ENCODE measurements at regions not wholly inside any gene's neighbourhood (a gene's known extent, or its start where the extent isn't known, plus 50 kb on each side); places are given as distances from the start of the nearest gene placed in this dataset.

DNA sequence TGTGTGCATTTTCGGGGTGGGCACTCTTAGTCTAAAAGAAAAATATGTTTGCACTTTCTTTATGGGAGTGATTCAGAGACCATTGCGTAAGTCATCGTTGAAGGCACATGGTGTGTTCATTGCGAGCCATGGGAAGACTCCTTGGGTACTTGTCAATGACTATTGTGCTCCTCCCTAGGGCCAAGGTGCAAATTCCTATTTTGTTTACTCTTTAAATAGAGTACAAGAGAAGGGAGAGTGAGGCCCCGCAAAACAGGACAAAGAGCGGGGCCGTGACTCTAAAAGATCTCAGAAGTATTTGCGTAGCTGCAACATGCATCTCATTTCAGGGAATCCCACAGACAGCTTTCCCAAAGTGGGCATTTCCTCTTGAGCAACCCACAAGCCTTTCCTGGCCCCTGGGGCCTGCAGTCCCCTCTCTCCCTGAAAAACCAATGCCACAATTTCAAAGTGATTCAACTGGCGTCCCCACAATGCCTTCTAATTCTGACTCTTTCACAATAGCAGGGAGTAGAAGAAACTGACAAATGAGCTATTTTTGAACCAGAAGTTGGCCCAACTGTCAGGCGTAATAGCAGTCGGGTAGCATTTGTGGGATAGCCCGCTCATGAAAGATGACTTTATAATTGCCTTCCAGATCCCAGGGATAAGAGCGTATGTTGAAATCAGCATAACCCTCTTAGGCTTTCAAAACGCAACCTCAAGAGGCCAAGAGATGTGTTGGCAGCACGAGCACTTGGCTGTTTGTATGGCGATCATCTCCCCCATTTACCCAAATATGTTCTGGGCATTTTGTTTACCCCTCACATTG lies 277.9 kb upstream of the BMP2 start (continued):
- TF ChIP-seq, protein P1, sequence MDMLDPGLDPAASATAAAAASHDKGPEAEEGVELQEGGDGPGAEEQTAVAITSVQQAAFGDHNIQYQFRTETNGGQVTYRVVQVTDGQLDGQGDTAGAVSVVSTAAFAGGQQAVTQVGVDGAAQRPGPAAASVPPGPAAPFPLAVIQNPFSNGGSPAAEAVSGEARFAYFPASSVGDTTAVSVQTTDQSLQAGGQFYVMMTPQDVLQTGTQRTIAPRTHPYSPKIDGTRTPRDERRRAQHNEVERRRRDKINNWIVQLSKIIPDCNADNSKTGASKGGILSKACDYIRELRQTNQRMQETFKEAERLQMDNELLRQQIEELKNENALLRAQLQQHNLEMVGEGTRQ (IDR thresholded peaks at IDR 0.05; ENCODE audit: low read depth, low read length): no peak
- TF ChIP-seq, protein P1 (CRISPR knock-in tag; IDR thresholded peaks at IDR 0.05; ENCODE audit: borderline replicate concordance): no peak
- TF ChIP-seq, protein P2, sequence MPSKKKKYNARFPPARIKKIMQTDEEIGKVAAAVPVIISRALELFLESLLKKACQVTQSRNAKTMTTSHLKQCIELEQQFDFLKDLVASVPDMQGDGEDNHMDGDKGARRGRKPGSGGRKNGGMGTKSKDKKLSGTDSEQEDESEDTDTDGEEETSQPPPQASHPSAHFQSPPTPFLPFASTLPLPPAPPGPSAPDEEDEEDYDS (CRISPR knock-in tag; IDR thresholded peaks at IDR 0.05): no peak
- TF ChIP-seq PRMT3 (CRISPR knock-in tag; IDR thresholded peaks at IDR 0.05; ENCODE audit: borderline replicate concordance, low read depth) (no peak), MAFG (CRISPR knock-in tag; IDR thresholded peaks at IDR 0.05) (no peak), ZSCAN22 (CRISPR knock-in tag; IDR thresholded peaks at IDR 0.05) (no peak), ZFP82 (CRISPR knock-in tag; IDR thresholded peaks at IDR 0.05; ENCODE audit: borderline replicate concordance) (no peak), NCOA2 (CRISPR knock-in tag; IDR thresholded peaks at IDR 0.05) (peak; percentile 70; the same call in 1 of the 2 replicates), ZNF34 (CRISPR knock-in tag; IDR thresholded peaks at IDR 0.05; ENCODE audit: borderline replicate concordance) (no peak), SETDB1 (CRISPR knock-in tag; IDR thresholded peaks at IDR 0.05; ENCODE audit: borderline replicate concordance) (no peak), ZNF431 (CRISPR knock-in tag; IDR thresholded peaks at IDR 0.05; ENCODE audit: borderline replicate concordance, low read depth) (no peak), ZNF224 (CRISPR knock-in tag; IDR thresholded peaks at IDR 0.05) (no peak), NCOR1 (IDR thresholded peaks at IDR 0.05; ENCODE audit: borderline replicate concordance, low read length) (peak; percentile 56; the same call in 1 of the 2 replicates), HNRNPUL1 (IDR thresholded peaks at IDR 0.05; ENCODE audit: low read depth, low read length) (no peak), ZNF343 (CRISPR knock-in tag; IDR thresholded peaks at IDR 0.05) (no peak), ZSCAN12 (CRISPR knock-in tag; IDR thresholded peaks at IDR 0.05) (no peak), SIX4 (CRISPR knock-in tag; IDR thresholded peaks at IDR 0.05) (no peak), SIX1 (CRISPR knock-in tag; IDR thresholded peaks at IDR 0.05; ENCODE audit: borderline replicate concordance) (no peak)
- TF ChIP-seq, protein P3, sequence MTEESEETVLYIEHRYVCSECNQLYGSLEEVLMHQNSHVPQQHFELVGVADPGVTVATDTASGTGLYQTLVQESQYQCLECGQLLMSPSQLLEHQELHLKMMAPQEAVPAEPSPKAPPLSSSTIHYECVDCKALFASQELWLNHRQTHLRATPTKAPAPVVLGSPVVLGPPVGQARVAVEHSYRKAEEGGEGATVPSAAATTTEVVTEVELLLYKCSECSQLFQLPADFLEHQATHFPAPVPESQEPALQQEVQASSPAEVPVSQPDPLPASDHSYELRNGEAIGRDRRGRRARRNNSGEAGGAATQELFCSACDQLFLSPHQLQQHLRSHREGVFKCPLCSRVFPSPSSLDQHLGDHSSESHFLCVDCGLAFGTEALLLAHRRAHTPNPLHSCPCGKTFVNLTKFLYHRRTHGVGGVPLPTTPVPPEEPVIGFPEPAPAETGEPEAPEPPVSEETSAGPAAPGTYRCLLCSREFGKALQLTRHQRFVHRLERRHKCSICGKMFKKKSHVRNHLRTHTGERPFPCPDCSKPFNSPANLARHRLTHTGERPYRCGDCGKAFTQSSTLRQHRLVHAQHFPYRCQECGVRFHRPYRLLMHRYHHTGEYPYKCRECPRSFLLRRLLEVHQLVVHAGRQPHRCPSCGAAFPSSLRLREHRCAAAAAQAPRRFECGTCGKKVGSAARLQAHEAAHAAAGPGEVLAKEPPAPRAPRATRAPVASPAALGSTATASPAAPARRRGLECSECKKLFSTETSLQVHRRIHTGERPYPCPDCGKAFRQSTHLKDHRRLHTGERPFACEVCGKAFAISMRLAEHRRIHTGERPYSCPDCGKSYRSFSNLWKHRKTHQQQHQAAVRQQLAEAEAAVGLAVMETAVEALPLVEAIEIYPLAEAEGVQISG (CRISPR knock-in tag; IDR thresholded peaks at IDR 0.05): no peak
- TF ChIP-seq, protein P4, sequence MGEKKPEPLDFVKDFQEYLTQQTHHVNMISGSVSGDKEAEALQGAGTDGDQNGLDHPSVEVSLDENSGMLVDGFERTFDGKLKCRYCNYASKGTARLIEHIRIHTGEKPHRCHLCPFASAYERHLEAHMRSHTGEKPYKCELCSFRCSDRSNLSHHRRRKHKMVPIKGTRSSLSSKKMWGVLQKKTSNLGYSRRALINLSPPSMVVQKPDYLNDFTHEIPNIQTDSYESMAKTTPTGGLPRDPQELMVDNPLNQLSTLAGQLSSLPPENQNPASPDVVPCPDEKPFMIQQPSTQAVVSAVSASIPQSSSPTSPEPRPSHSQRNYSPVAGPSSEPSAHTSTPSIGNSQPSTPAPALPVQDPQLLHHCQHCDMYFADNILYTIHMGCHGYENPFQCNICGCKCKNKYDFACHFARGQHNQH (CRISPR knock-in tag; IDR thresholded peaks at IDR 0.05): no peak
